GM12874 (cell line): ENCODE measurements at regions not wholly inside any gene's neighbourhood (a gene's known extent, or its start where the extent isn't known, plus 50 kb on each side); places are given as distances from the start of the nearest gene placed in this dataset.

Experiments used
- TF ChIP-seq, protein P1 (sequence below): IDR thresholded peaks from 2 replicates; pipeline ENCODE4 v1.5.1; 2011; ENCODE audit warnings: low read depth, mild to moderate bottlenecking, control low read depth, low read length, moderate library complexity; ENCODE audit not compliant: insufficient read depth

DNA sequence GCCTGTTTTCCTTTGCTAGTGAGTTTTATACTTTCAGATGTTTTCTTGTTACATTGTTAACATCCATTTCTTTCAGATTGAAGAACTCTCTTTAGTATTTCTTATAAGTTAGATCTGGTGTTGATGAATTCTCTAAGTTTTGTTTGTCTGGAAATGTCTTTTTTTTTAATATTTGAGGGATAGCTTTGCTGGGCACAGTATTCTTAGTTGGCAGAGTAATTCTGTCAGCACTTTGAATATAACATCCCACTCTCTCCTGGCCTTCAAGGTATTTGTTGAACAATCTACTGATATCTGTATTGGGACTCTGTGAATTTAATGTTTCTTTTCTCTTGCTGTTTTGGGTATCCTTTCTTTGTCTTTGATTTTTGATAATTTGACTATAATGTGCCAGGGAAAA is 79.4 kb upstream of the UST start:
- TF ChIP-seq, protein P1, sequence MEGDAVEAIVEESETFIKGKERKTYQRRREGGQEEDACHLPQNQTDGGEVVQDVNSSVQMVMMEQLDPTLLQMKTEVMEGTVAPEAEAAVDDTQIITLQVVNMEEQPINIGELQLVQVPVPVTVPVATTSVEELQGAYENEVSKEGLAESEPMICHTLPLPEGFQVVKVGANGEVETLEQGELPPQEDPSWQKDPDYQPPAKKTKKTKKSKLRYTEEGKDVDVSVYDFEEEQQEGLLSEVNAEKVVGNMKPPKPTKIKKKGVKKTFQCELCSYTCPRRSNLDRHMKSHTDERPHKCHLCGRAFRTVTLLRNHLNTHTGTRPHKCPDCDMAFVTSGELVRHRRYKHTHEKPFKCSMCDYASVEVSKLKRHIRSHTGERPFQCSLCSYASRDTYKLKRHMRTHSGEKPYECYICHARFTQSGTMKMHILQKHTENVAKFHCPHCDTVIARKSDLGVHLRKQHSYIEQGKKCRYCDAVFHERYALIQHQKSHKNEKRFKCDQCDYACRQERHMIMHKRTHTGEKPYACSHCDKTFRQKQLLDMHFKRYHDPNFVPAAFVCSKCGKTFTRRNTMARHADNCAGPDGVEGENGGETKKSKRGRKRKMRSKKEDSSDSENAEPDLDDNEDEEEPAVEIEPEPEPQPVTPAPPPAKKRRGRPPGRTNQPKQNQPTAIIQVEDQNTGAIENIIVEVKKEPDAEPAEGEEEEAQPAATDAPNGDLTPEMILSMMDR: no peak

DNA sequence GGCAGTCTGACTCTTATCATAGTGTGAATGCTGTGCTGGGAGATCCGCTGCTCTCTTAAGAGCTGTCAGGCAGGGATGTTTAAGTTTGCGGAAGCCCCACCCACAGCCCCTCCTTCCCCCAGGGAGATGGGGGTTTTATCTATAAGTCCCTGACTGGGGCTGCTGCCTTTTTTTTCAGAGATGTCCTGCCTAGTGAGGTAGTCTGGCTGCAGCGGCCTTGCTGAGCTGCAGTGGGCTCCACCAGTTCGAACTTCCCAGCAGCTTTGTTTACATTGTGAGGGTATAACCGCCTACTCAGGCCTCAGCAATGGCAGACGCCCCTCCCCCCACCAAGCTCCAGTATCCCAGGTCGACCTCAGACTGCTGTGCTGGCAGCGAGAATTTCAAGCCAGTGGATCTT is 75.7 kb upstream of the UST start:
- TF ChIP-seq, protein P1: no peak

DNA sequence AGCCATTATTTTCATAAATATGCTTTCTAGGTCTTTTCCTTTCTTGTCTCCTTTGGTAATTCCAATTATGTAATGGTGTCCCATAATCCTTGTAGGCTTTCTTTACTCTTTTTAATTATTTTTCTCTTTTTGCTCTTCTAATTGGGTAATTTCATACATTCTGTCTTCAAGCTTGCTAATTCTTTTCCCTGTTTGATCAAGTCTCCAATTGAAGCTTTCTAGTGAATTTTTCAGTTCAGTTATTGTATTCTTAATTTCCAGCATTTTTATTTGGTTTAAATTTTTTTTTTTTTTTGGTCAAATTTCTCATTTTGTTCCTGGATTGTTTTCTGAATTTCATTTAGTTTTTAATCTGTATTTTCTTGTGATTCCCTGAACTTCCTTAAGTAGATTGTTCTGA is 74.9 kb upstream of the UST start:
- TF ChIP-seq, protein P1: no peak

DNA sequence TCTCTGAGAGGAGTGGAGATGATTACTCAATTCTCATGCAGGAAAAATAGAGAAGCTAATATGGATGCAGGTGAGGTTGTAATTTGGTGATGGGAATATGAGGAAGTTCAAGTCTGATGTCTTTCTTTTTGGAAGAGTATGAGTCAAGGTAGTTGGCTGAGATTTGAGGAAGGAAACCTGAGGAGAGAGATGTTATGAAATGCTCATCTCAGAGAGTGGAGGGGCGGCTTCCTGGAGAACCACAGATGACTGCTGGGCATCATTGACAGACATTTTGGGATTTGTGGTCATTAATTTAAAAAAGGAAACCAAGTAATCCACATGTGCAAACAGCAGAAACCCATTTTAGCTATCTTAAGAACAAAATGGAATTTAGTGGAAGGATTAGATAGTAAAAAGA is 72.5 kb upstream of the UST start:
- TF ChIP-seq, protein P1: no peak

DNA sequence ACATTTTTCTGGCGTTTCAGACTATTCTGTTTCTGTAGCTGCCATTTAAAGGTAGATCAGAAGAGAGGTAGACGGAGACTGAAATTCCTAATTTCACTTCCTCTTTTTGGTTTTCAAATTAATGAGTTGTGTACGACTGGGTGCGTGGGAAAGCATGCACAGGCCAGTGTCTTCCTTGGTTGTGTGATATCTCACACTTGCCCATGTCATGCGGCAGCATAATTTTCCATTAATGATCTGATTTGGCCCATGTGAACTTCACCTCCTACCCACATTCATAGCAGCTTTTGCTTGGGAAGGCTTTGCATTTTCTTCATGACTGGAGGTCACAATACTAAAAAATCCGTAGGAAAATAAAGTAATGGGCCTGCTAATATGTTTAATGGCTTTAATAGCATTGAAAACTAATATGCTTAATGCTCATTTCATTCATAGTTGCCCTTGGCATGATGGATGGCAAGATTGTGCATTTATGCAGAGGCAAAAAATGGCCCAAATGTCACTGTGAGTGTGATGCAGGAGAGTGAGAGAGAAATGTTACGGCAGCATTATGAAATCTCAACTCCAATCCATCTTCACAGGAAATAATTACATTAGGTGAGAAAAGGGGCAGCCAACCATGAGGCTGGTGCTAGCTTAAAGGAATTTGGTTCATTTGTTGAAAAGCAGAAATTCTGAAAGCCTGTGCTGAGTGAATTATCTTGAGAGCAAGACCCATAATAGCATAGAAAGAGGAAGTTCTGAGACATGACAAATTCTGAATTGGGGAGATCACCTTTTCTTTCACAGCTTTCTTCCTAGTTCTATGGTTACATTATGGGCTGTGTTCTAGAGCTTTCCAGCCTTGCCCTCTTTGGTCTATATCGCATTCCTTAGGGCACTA is 69.0 kb upstream of the UST start:
- TF ChIP-seq, protein P1: no peak

DNA sequence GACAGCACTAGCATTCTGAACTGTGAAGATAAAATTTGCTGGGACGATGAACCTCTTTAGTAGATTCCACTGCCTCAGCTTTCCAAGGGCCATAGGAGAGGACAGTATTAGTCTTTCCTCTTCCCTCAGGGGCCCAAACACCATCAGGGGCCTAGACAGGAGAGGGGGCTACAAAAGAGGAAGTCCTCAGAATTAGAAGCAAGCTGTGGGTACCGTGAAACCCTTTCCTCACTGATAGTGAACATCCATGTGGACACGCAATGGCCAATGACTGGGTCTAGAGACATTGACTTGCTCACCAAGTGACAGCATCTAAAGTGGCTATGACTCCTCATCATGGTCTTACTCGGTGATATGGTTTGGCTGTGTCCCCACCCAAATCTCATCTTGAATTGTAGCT is 68.1 kb upstream of the UST start:
- TF ChIP-seq, protein P1: no peak

DNA sequence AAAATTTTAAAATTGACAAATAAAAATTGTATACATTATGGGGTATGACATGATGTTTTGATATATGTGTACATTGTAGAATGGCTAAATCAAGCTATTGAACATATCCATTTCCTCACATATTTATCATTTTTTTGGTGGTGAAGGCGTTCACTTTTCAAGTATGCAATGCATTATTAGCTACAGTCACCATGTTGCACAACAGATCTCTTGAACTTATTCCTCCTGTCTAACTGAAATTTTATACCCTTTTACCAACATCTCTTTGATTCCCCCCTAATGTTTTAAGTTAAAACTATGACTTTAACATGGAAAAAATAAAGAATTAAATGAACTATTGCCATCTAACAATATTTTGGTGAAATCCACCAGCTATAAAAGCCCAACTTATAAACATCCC is 65.2 kb upstream of the UST start:
- TF ChIP-seq, protein P1: no peak

DNA sequence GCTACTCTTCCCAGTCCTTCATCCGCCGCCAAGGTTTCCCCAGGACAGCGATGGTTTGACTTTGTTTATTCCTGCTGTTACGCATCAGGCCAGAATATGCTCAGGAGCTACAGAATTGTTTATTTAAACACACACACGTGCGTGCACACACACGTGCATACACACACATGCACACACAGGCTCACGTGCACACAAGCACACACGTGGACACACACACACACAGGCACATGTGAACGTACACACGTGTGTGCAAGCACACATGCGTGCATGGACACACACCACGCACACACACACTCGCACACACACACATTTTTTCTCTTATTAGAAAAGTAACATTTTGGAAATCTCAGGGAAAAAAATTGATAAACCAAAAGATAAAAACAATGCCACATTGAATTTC is 64.6 kb upstream of the UST start:
- TF ChIP-seq, protein P1: no peak
